IMR-90 (cell line): ENCODE measurements at regions not wholly inside any gene's neighbourhood (a gene's known extent, or its start where the extent isn't known, plus 50 kb on each side); places are given as distances from the start of the nearest gene placed in this dataset.

ENCODE experiments used
- ATAC-seq: fragments of 200-7000 bp; cut with Tn5 transposase; 2 replicates; pipeline ENCODE4 v1.9.1; 2020; ENCODE audit warnings: low read depth, mild to moderate bottlenecking, moderate library complexity
- BruUV-seq: library from RNA; stranded (reverse); fragments of 400-500 nt; replicated peaks from 2 replicates; lab custom pipeline; 2021; lab: Mats Ljungman, UMichigan
- CTCF ChIA-PET: fragments of 300-600 bp; formaldehyde crosslinking; extraction: SDS; loops from one replicate; lab custom pipeline; 2021; ENCODE audit warnings: antibody characterized with exemption; lab: Yijun Ruan, JAX
- POLR2A ChIA-PET: fragments of 300-600 bp; sonication (Branson Sonifier 250); formaldehyde crosslinking; loops from one replicate; lab custom pipeline; 2022; ENCODE audit warnings: antibody characterized with exemption; ENCODE audit not compliant: unreplicated experiment; lab: Charles Lee
- DNase-seq: peaks from one replicate; pipeline ENCODE4 v3.0.0; 2013
- H2AFZ ChIP-seq: replicated peaks from 2 replicates; pipeline ENCODE3; 2013; ENCODE audit warnings: low read length, mild to moderate bottlenecking; ENCODE audit not compliant: poor library complexity
- H2AK5ac ChIP-seq: 2 replicates; pipeline ENCODE4 v1.6.1; 2013; ENCODE audit warnings: low read depth, low read length, inconsistent platforms
- H2AK9ac ChIP-seq: replicated peaks from 2 replicates; pipeline ENCODE3; 2013; ENCODE audit warnings: mild to moderate bottlenecking, low read depth, low read length, moderate library complexity; ENCODE audit not compliant: poor library complexity
- H2BK120ac ChIP-seq: 2 replicates; pipeline ENCODE4 v1.6.1; 2013; ENCODE audit warnings: low read depth, low read length, inconsistent platforms
- H2BK15ac ChIP-seq: 3 replicates; pipeline ENCODE4 v1.6.1; 2013; ENCODE audit warnings: low read depth, low read length, inconsistent platforms
- H2BK20ac ChIP-seq: 2 replicates; pipeline ENCODE4 v1.6.1; 2013; ENCODE audit warnings: low read depth, mild to moderate bottlenecking, inconsistent platforms, low read length, moderate library complexity
- H2BK5ac ChIP-seq: 2 replicates; pipeline ENCODE4 v1.6.1; 2013; ENCODE audit warnings: mild to moderate bottlenecking, low read depth, low read length, inconsistent platforms; ENCODE audit not compliant: poor library complexity, severe bottlenecking
- H3K14ac ChIP-seq: replicated peaks from 2 replicates; pipeline ENCODE4 v1.6.1; 2013; ENCODE audit warnings: low read depth, low read length, inconsistent platforms
- H3K18ac ChIP-seq: 2 replicates; pipeline ENCODE4 v1.6.1; 2013; ENCODE audit warnings: low read depth, low read length, control low read depth
- H3K23ac ChIP-seq: 2 replicates; pipeline ENCODE4 v1.6.1; 2013; ENCODE audit warnings: low read depth, low read length, inconsistent platforms
- H3K27ac ChIP-seq: 2 replicates; pipeline ENCODE4 v1.5.1; 2013; ENCODE audit warnings: mild to moderate bottlenecking, control low read depth, low read length; ENCODE audit not compliant: insufficient read depth
- H3K27me3 ChIP-seq: 2 replicates; pipeline ENCODE4 v1.6.1; 2013; ENCODE audit warnings: low read length; ENCODE audit not compliant: control insufficient read depth, insufficient read depth
- H3K36me3 ChIP-seq: 2 replicates; pipeline ENCODE4 v1.6.1; 2013; ENCODE audit warnings: low read length, mixed read lengths; ENCODE audit not compliant: control insufficient read depth, insufficient read depth
- H3K4ac ChIP-seq: 2 replicates; pipeline ENCODE4 v1.6.1; 2013; ENCODE audit warnings: low read depth, low read length, inconsistent platforms
- H3K4me1 ChIP-seq: 2 replicates; pipeline ENCODE4 v1.6.1; 2013; ENCODE audit warnings: low read length, mixed read lengths; ENCODE audit not compliant: control insufficient read depth, insufficient read depth
- H3K4me2 ChIP-seq: 2 replicates; pipeline ENCODE4 v1.6.1; 2013; ENCODE audit warnings: low read depth, mild to moderate bottlenecking, control low read depth, low read length, moderate library complexity
- H3K4me3 ChIP-seq: 2 replicates; pipeline ENCODE4 v1.5.1; 2013; ENCODE audit warnings: low read depth, mild to moderate bottlenecking, control low read depth, low read length, moderate library complexity; ENCODE audit not compliant: insufficient read depth
- H3K56ac ChIP-seq: 2 replicates; pipeline ENCODE4 v1.6.1; 2013; ENCODE audit warnings: low read length, inconsistent platforms; ENCODE audit not compliant: insufficient read depth; ENCODE audit errors: extremely low read depth
- H3K79me1 ChIP-seq, 2 experiments: 2 replicates each; pipeline ENCODE4 v1.6.1; 2013; ENCODE audit warnings: low read length in 2 of 2, inconsistent platforms in 1 of 2, low read depth in 1 of 2
- H3K9ac ChIP-seq: 2 replicates; pipeline ENCODE4 v1.6.1; 2013; ENCODE audit warnings: low read depth, low read length, control low read depth
- H3K9me1 ChIP-seq: 2 replicates; pipeline ENCODE4 v1.6.1; 2013; ENCODE audit warnings: low read length, inconsistent platforms; ENCODE audit not compliant: insufficient read depth
- H3K9me3 ChIP-seq: 2 replicates; pipeline ENCODE4 v1.6.1; 2013; ENCODE audit warnings: low read length; ENCODE audit not compliant: control insufficient read depth, insufficient read depth
- H4K20me1 ChIP-seq: 2 replicates; pipeline ENCODE4 v1.6.1; 2013; ENCODE audit warnings: low read length, inconsistent platforms; ENCODE audit not compliant: insufficient read depth
- H4K5ac ChIP-seq: 2 replicates; pipeline ENCODE4 v1.6.1; 2013; ENCODE audit warnings: mild to moderate bottlenecking, low read depth, low read length, control low read depth
- H4K8ac ChIP-seq, 2 experiments: 2 replicates each; pipeline ENCODE4 v1.6.1; 2013; ENCODE audit warnings: low read depth in 2 of 2, low read length in 2 of 2, control low read depth in 1 of 2, inconsistent platforms in 1 of 2
- H4K91ac ChIP-seq: 2 replicates; pipeline ENCODE4 v1.6.1; 2013; ENCODE audit warnings: low read depth, low read length, inconsistent platforms; ENCODE audit not compliant: insufficient read depth
- MAFK ChIP-seq: IDR thresholded peaks from 2 replicates; pipeline ENCODE4 v1.6.1; 2012; ENCODE audit warnings: low read depth, low read length, improper control_type of control experiment
- MXI1 ChIP-seq: IDR thresholded peaks from 2 replicates; pipeline ENCODE4 v1.6.1; 2012; ENCODE audit warnings: low read depth, mild to moderate bottlenecking, low read length, moderate library complexity, borderline replicate concordance
- NFE2L2 ChIP-seq: fragments of 150-350 bp; IDR thresholded peaks from 2 replicates; pipeline ENCODE4 v1.6.1; 2016; ENCODE audit warnings: low read depth, mild to moderate bottlenecking, low read length
- WGBS, 2 experiments: methylation state at CpG; one replicate each; pipeline versions ENCODE4 v1.1.5 to v1.1.7; 2013; ENCODE audit warnings: missing lambda C conversion rate in 2 of 2; ENCODE audit not compliant: insufficient read length in 1 of 2; ENCODE audit errors: extremely low coverage in 2 of 2; 5-methylcytosine and 5-hydroxymethylcytosine counted together
- dilution Hi-C: fragments of 300-500 bp; cut with HindIII; formaldehyde crosslinking; loops from one replicate; pipeline ENCODE4 v1.14.3; 2018; ENCODE audit warnings: low sequenced_read_pairs; ENCODE audit not compliant: unreplicated experiment
- in situ Hi-C: fragments of 300-500 bp; cut with MboI; formaldehyde crosslinking; loops from 3 replicates; pipeline ENCODE4 v1.14.3; 2019; ENCODE audit warnings: low sequenced_read_pairs, inconsistent platforms, mixed read lengths
- intact Hi-C: fragments of 100-400 bp; cut with micrococcal nuclease; formaldehyde crosslinking; loops from 2 replicates; pipeline ENCODE4 v1.10.0; 2022
- TF ChIP-seq, protein P1 (sequence below): conservative IDR thresholded peaks from 2 replicates; pipeline ENCODE4 v1.5.1; 2012; ENCODE audit warnings: mild to moderate bottlenecking, low read depth, low read length, improper control_type of control experiment
- TF ChIP-seq, protein P2 (sequence below): fragments of 150-350 bp; IDR thresholded peaks from 2 replicates; pipeline ENCODE4 v1.6.1; 2016; ENCODE audit warnings: low read depth, mild to moderate bottlenecking, low read length, moderate library complexity, borderline replicate concordance

DNA sequence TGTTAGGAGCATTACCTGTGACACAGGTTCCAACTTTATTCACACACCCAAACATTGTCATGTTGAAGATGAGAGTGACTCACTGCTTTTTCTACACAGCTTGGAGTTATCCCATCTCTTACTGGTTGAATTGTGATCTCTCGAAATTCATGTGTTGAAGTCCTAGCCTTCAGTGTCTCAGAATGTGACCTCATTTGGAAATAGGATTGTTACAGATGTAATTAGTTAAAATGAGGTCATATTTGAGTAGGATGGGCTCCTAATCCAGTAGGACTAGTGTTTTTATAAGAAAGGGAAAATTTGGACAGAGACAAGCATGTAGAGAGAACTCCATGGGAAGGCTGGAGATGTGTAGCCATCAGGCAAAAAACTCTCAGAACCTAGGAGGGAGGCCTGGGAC, 142.5 kb downstream of the POSTN start:
- Histone ChIP-seq H3K9ac (no peak overlapping the region), H3K79me1 (no peaks in the 10 kb centered on the region)
- DNase-seq, result no peak

More for the DNA sequence above, 142.5 kb downstream of the POSTN start:
- intact Hi-C loops, result no loop called here
- Histone ChIP-seq H2BK5ac (no peak overlapping the region), H4K20me1 (no peaks in the 10 kb centered on the region), H3K23ac (no peak overlapping the region), H2AK5ac (no peak overlapping the region; the same call in 1 of the 2 replicates), H2AFZ (no peak overlapping the region), H3K9me1 (no peaks in the 10 kb centered on the region), H3K36me3 (no peaks in the 10 kb centered on the region), H3K4ac (no peak overlapping the region), H2BK15ac (no peak overlapping the region), H4K8ac (no peak overlapping the region), H3K27ac (no peak overlapping the region), H3K4me1 (no peaks in the 10 kb centered on the region), H3K4me3 (no peak overlapping the region), H4K91ac (no peak overlapping the region), H3K4me2 (no peak overlapping the region), H3K9me3 (no peaks in the 10 kb centered on the region), H2AK9ac (no peak overlapping the region), H3K18ac (no peak overlapping the region), H2BK120ac (no peak overlapping the region), H2BK20ac (no peak overlapping the region), H3K56ac (no peak overlapping the region), H3K14ac (no peak overlapping the region), H3K27me3 (no peaks in the 10 kb centered on the region), H4K5ac (no peak overlapping the region)
- in situ Hi-C loops, result no loop called here
- ChIA-PET CTCF (no interaction called here), POLR2A (no interaction called here)
- TF ChIP-seq, protein P1, sequence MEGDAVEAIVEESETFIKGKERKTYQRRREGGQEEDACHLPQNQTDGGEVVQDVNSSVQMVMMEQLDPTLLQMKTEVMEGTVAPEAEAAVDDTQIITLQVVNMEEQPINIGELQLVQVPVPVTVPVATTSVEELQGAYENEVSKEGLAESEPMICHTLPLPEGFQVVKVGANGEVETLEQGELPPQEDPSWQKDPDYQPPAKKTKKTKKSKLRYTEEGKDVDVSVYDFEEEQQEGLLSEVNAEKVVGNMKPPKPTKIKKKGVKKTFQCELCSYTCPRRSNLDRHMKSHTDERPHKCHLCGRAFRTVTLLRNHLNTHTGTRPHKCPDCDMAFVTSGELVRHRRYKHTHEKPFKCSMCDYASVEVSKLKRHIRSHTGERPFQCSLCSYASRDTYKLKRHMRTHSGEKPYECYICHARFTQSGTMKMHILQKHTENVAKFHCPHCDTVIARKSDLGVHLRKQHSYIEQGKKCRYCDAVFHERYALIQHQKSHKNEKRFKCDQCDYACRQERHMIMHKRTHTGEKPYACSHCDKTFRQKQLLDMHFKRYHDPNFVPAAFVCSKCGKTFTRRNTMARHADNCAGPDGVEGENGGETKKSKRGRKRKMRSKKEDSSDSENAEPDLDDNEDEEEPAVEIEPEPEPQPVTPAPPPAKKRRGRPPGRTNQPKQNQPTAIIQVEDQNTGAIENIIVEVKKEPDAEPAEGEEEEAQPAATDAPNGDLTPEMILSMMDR, result no peak
- TF ChIP-seq, protein P2, sequence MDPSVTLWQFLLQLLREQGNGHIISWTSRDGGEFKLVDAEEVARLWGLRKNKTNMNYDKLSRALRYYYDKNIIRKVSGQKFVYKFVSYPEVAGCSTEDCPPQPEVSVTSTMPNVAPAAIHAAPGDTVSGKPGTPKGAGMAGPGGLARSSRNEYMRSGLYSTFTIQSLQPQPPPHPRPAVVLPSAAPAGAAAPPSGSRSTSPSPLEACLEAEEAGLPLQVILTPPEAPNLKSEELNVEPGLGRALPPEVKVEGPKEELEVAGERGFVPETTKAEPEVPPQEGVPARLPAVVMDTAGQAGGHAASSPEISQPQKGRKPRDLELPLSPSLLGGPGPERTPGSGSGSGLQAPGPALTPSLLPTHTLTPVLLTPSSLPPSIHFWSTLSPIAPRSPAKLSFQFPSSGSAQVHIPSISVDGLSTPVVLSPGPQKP, result no peak
- TF ChIP-seq MXI1 (no peak), MAFK (no peak), NFE2L2 (no peak)
- 100% methylated on average over 1 of the region's 1 CpG; no CpG with 5 or more reads in 1 of the 2 experiments for WGBS, 2 experiments
- dilution Hi-C loops, result no loop called here
- no TSS peak for BruUV-seq
- no peak for ATAC-seq
